Heart left ventricle (tissue), 16 donors: ENCODE measurements at regions not wholly inside any gene's neighbourhood (a gene's known extent, or its start where the extent isn't known, plus 50 kb on each side); places are given as distances from the start of the nearest gene placed in this dataset.

ENCODE experiments used
- ATAC-seq, 4 donors: fragments of 200-7000 bp; cut with Tn5 transposase; one replicate each; pipeline ENCODE4 v1.9.1; 2020 to 2022; ENCODE audit warnings: moderate library complexity in 4 of 4, mild to moderate bottlenecking in 3 of 4, moderate number of reproducible peaks in 1 of 4
- DNase-seq, 5 donors: peaks; one replicate each; pipeline ENCODE4 v3.0.0-alpha.2; 2020
- H3K27ac ChIP-seq, 12 donors: fragments of 200-600 bp; sonication (generic) in 4 of 12; one replicate each; pipeline versions ENCODE4 v1.5.0 to v1.8.0; 2016 to 2022; ENCODE audit warnings: mild to moderate bottlenecking in 2 of 12
- H3K27me3 ChIP-seq, 9 donors: fragments of 200-600 bp; sonication (generic) in 2 of 9; one replicate each; pipeline versions ENCODE4 v1.5.1 to v1.8.0; 2016 to 2022; ENCODE audit warnings: mild to moderate bottlenecking in 3 of 9
- H3K36me3 ChIP-seq, 9 donors: fragments of 200-600 bp; sonication (generic) in 2 of 9; one replicate each; pipeline versions ENCODE4 v1.5.0 to v1.8.0; 2018 to 2022; ENCODE audit warnings: mild to moderate bottlenecking in 2 of 9
- H3K4me1 ChIP-seq, 12 donors: fragments of 200-600 bp; sonication (generic) in 4 of 12; one replicate each; pipeline versions ENCODE4 v1.5.0 to v1.8.0; 2016 to 2022; ENCODE audit warnings: mild to moderate bottlenecking in 3 of 12
- H3K4me3 ChIP-seq, 12 donors: fragments of 200-600 bp; sonication (generic) in 4 of 12; one replicate each; pipeline versions ENCODE4 v1.5.0 to v1.8.0; 2017 to 2022; ENCODE audit warnings: mild to moderate bottlenecking in 9 of 12, moderate library complexity in 4 of 12
- H3K9me3 ChIP-seq, 12 donors: fragments of 200-600 bp; sonication (generic) in 4 of 12; one replicate each; pipeline versions ENCODE4 v1.5.0 to v1.8.0; 2016 to 2022; ENCODE audit warnings: mild to moderate bottlenecking in 1 of 12
- CTCF ChIP-seq, 12 donors: fragments of 200-600 bp; sonication (generic) in 4 of 12; IDR thresholded peaks; one replicate each; pipeline versions ENCODE4 v1.5.0 to v1.8.0; 2018 to 2022; ENCODE audit warnings: antibody characterized with exemption in 12 of 12, mild to moderate bottlenecking in 5 of 12
- POLR2A ChIP-seq, 2 donors: fragments of 450-650 bp; IDR thresholded peaks; one replicate each; pipeline ENCODE4 v1.6.1; 2017; ENCODE audit warnings: antibody characterized with exemption in 2 of 2, mild to moderate bottlenecking in 2 of 2, moderate library complexity in 2 of 2
- WGBS, 4 donors: extraction: QIAGEN DNeasy Blood & Tissue Kit in 2 of 4; methylation state at CpG; one replicate each; pipeline versions ENCODE4 v1.1.5 to v1.1.7; 2013 to 2018; 5-methylcytosine and 5-hydroxymethylcytosine counted together
- intact Hi-C, 10 donors: fragments of 100-400 bp; cut with DNase I; formaldehyde crosslinking; loops; one replicate each; pipeline versions ENCODE4 v1.11.1 to v1.14.2; 2022
- donor health status: ischemic (EF 13 %, LVEDD 7.1; RV severe dilation, severe dysfunction).
- donor health status: healthy with polysubstance abuse.
- donor health status: DM: no; HTN: yes; CAD: no.
- donor health status: DM: no; HTN: no; CAD: no.
- donor health status: ischemic (EF 25% LVEDD 6.9; RV normal size, moderate dysfunction).
- donor health status: ischemic (EF 25% LVEDD 5.7; RV mildly dilated, moderate dysfunction).
- donor health status: healthy.
- donor health status: DM: yes; HTN: yes; CAD: no.
- donor health status: ischemic (EF 35%, LVEDD 5.7; RV mildly dilated, moderate dysfunction).
- donor health status: nonischemic (EF 11% LVEDD 7.7; RV severe dilation, severe dysfunction).
- donor health status: DM: yes; HTN: yes; CAD: no.
- donor health status: PGD.
- donor health status: ischemic (EF 29% LVEDD 5.4; RV normal size, mild dysfunction).
- donor health status: nonischemic (EF 23%, LVEDD 6.1; RV moderate dilation, normal function).

- intact Hi-C loops, result no loop called here
- no peak for ATAC-seq
- no peaks in the 10 kb centered on the region for H3K27me3 ChIP-seq
- H3K9me3 ChIP-seq, result no peaks in the 10 kb centered on the region
- no peak for DNase-seq
- 84 to 88% (median 85%) methylated on average over 5 of the region's 5 CpGs for WGBS, 4 donors
- TF ChIP-seq CTCF (IDR thresholded peaks at IDR 0.05), result no peak
- TF ChIP-seq POLR2A (IDR thresholded peaks at IDR 0.05), result no peak
- no peak overlapping the region for H3K4me3 ChIP-seq
- peaks cover 0 to 31% (median 0%) of the 10 kb centered on the region in 12 donors for H3K4me1 ChIP-seq
- H3K36me3 ChIP-seq, result no peaks in the 10 kb centered on the region
- H3K27ac ChIP-seq, result no peak overlapping the region
These were observed 62.4 kb upstream of the WDR11 start for GRCh38 chr10:120788771-120789170.

- H3K9me3 ChIP-seq, result no peaks in the 10 kb centered on the region
- 65 to 81% (median 75%) methylated on average over 5 of the region's 5 CpGs for WGBS, 4 donors
- TF ChIP-seq POLR2A (IDR thresholded peaks at IDR 0.05) (no peak), CTCF (IDR thresholded peaks at IDR 0.05) (no peak)
- H3K4me1 ChIP-seq, result peaks cover 0 to 31% (median 0%) of the 10 kb centered on the region in 12 donors
- no peak overlapping the region for H3K4me3 ChIP-seq
- ATAC-seq, result no peak
- peak overlapping the region in 1 of 12 donors; percentile 81 for H3K27ac ChIP-seq
- no peaks in the 10 kb centered on the region for H3K36me3 ChIP-seq
- H3K27me3 ChIP-seq, result no peaks in the 10 kb centered on the region
- DNase-seq, result no peak
- intact Hi-C loops, result no loop called here
These were observed 61.6 kb upstream of the WDR11 start for GRCh38 chr10:120789303-120790203.

GRCh38 chr10:120791316-120791715 is 59.8 kb upstream of the WDR11 start:
- Histone ChIP-seq H3K27me3 (no peaks in the 10 kb centered on the region), H3K27ac (no peak overlapping the region), H3K36me3 (no peaks in the 10 kb centered on the region), H3K4me1 (peaks cover 0 to 31% (median 0%) of the 10 kb centered on the region in 12 donors), H3K4me3 (no peak overlapping the region), H3K9me3 (no peaks in the 10 kb centered on the region)
- TF ChIP-seq CTCF (IDR thresholded peaks at IDR 0.05), result no peak
- TF ChIP-seq POLR2A (IDR thresholded peaks at IDR 0.05), result no peak
- no peak for ATAC-seq
- intact Hi-C loops, result no loop called here
- no peak for DNase-seq
- 81 to 89% (median 87%) methylated on average over 5 of the region's 5 CpGs for WGBS, 4 donors

- DNase-seq (no peak), ATAC-seq (no peak)
- no peaks in the 10 kb centered on the region for H3K27me3 ChIP-seq
- 8 to 57% (median 39%) methylated on average over 2 of the region's 2 CpGs for WGBS, 4 donors
- no peaks in the 10 kb centered on the region for H3K9me3 ChIP-seq
- TF ChIP-seq POLR2A (IDR thresholded peaks at IDR 0.05), result no peak
- no peak for TF ChIP-seq CTCF (IDR thresholded peaks at IDR 0.05)
- no peak overlapping the region for H3K27ac ChIP-seq
- no peak overlapping the region for H3K4me3 ChIP-seq
- intact Hi-C loops, result no loop called here
- H3K4me1 ChIP-seq, result peaks cover 0 to 31% (median 0%) of the 10 kb centered on the region in 12 donors
- H3K36me3 ChIP-seq, result no peaks in the 10 kb centered on the region
These were observed 58.1 kb upstream of the WDR11 start for GRCh38 chr10:120793088-120793487.
